Caco-2 (cell line): ENCODE measurements at regions not wholly inside any gene's neighbourhood (a gene's known extent, or its start where the extent isn't known, plus 50 kb on each side); places are given as distances from the start of the nearest gene placed in this dataset.

Experiments used
- BruUV-seq: library from RNA; stranded (reverse); fragments of 400-500 nt; replicated peaks from 2 replicates; lab custom pipeline; 2021; lab: Mats Ljungman, UMichigan
- CTCF ChIA-PET: fragments of 300-600 bp; sonication (Branson Sonifier 250); formaldehyde crosslinking; loops from one replicate; lab custom pipeline; 2022; ENCODE audit warnings: antibody characterized with exemption; lab: Charles Lee
- POLR2A ChIA-PET: fragments of 300-600 bp; sonication (Branson Sonifier 250); formaldehyde crosslinking; loops from one replicate; lab custom pipeline; 2022; ENCODE audit warnings: antibody characterized with exemption; lab: Charles Lee
- DNase-seq, 2 experiments: peaks; one replicate each; pipeline versions ENCODE4 v3.0.0 to v3.0.0-alpha.2; 2020 to 2022
- H3K27me3 ChIP-seq: replicated peaks from 2 replicates; pipeline ENCODE4 v1.6.0; 2011; ENCODE audit warnings: low read length; ENCODE audit not compliant: control insufficient read depth, insufficient read depth
- H3K36me3 ChIP-seq: 2 replicates; pipeline ENCODE4 v1.5.1; 2011; ENCODE audit warnings: low read length; ENCODE audit not compliant: control insufficient read depth, insufficient read depth
- H3K4me1 ChIP-seq: fragments of 250-450 bp; sonication (Bioruptor Pico); 2 replicates; pipeline ENCODE4 v1.5.1; 2020; ENCODE audit warnings: mild to moderate bottlenecking
- H3K4me3 ChIP-seq: 2 replicates; pipeline ENCODE4 v1.5.1; 2011; ENCODE audit warnings: low read depth, mild to moderate bottlenecking, control low read depth, low read length
- H3K9me3 ChIP-seq: fragments of 250-450 bp; sonication (Bioruptor Pico); 2 replicates; pipeline ENCODE4 v1.5.1; 2020; ENCODE audit warnings: mild to moderate bottlenecking, moderate library complexity
- H3K27ac Mint-ChIP-seq: one replicate; pipeline ENCODE4 v1.8.0; 2022; ENCODE audit warnings: mixed read lengths; ENCODE audit not compliant: unreplicated experiment
- H3K27me3 Mint-ChIP-seq: one replicate; pipeline ENCODE4 v1.8.0; 2022; ENCODE audit warnings: mixed read lengths; ENCODE audit not compliant: insufficient read depth, unreplicated experiment
- H3K36me3 Mint-ChIP-seq: one replicate; pipeline ENCODE4 v1.8.0; 2022; ENCODE audit warnings: mild to moderate bottlenecking, mixed read lengths; ENCODE audit not compliant: insufficient read depth, unreplicated experiment
- H3K4me1 Mint-ChIP-seq: one replicate; pipeline ENCODE4 v1.8.0; 2022; ENCODE audit warnings: low read depth, mixed read lengths; ENCODE audit not compliant: unreplicated experiment
- H3K4me3 Mint-ChIP-seq: one replicate; pipeline ENCODE4 v1.8.0; 2022; ENCODE audit warnings: mild to moderate bottlenecking, moderate library complexity, mixed read lengths; ENCODE audit not compliant: unreplicated experiment
- H3K9me3 Mint-ChIP-seq: one replicate; pipeline ENCODE4 v1.8.0; 2022; ENCODE audit warnings: mixed read lengths; ENCODE audit not compliant: unreplicated experiment
- CTCF ChIP-seq, 2 experiments: fragments of 200-600 bp in 1 of 2; IDR thresholded peaks; 1 replicate in 1 of 2; 2 replicates in 1 of 2; pipeline versions ENCODE4 v1.5.1 to v1.8.0; 2011 to 2022; ENCODE audit warnings: antibody characterized with exemption in 1 of 2, control low read depth in 1 of 2, inconsistent platforms in 1 of 2, low read depth in 1 of 2, low read length in 1 of 2, mild to moderate bottlenecking in 1 of 2, moderate library complexity in 1 of 2; ENCODE audit not compliant: insufficient read depth in 1 of 2, severe bottlenecking in 1 of 2, unreplicated experiment in 1 of 2
- intact Hi-C: fragments of 100-400 bp; cut with micrococcal nuclease; formaldehyde crosslinking; loops from one replicate; pipeline ENCODE4 v1.10.0; 2022; ENCODE audit not compliant: unreplicated experiment

- Mint-ChIP-seq H3K4me3 (no peak overlapping the region), H3K27me3 (no peaks in the 10 kb centered on the region), H3K27ac (peak overlapping the region; percentile 42), H3K9me3 (peaks cover 9% of the 10 kb centered on the region), H3K4me1 (peaks cover 37% of the 10 kb centered on the region), H3K36me3 (no peaks in the 10 kb centered on the region)
- CTCF ChIA-PET = interaction anchor here (0.6 kb wide), 1 partner anchor 506 kb away, joined by 3 read pairs; no protein-coding TSS in a partner anchor
- Histone ChIP-seq H3K9me3 (no peaks in the 10 kb centered on the region; the same call in 1 of the 2 replicates), H3K4me1 (peaks cover 32% of the 10 kb centered on the region), H3K4me3 (no peak overlapping the region), H3K36me3 (no peaks in the 10 kb centered on the region), H3K27me3 (no peaks in the 10 kb centered on the region)
- POLR2A ChIA-PET = no interaction called here
- no peak for TF ChIP-seq CTCF (IDR thresholded peaks at IDR 0.05; ENCODE audit: insufficient read depth in 1 of 2, low read depth in 1 of 2, low read length in 1 of 2, severe bottlenecking in 1 of 2, unreplicated experiment in 1 of 2)
- BruUV-seq = no TSS peak
- intact Hi-C loops = no loop called here
- DNase-seq = no peak
These were observed 144.7 kb upstream of the LYZL1 start for GRCh38 chr10:29144126-29144525.

DNA sequence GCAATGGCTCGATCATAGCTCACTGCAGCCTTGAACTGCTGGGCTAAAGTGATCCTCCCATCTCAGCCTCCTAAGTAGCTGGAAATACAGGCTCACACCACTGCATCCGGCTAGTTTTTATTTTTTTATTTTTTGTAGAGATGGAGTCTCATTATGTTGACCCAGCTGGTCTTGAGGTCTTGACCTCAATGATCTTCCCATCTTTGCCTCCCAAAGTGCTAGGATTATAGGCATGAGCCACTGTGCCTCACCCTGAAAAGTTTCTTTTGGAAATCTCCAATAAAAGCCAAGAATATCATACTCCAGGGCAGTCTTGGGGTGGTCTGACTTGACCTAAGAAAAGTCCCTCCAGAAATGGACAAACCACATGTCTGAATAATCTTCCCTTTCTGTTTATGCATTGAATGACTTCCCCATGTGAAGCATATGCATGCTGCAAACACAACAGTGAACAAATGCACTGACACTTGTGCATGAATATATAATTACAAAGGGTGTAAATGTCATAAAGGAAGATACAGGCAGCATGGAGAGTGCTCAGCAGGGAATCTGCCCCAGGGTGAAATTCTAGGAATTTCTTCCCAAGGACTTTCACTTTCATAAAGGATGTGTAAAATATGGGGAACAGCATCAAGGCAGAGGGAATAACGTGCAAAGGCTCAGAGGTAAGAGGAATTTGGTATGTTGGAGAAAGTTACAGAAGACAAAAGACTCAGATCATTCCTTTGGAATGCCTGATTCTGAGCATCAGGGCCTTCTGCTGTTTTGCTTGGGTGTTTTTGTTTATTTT lies 142.4 kb upstream of the LYZL1 start:
- Mint-ChIP-seq H3K4me1 (peaks cover 34% of the 10 kb centered on the region), H3K36me3 (no peaks in the 10 kb centered on the region), H3K9me3 (peaks cover 9% of the 10 kb centered on the region), H3K4me3 (no peak overlapping the region), H3K27me3 (no peaks in the 10 kb centered on the region), H3K27ac (no peak overlapping the region)
- intact Hi-C loops = no loop called here
- Histone ChIP-seq H3K4me3 (no peak overlapping the region), H3K36me3 (no peaks in the 10 kb centered on the region), H3K9me3 (no peaks in the 10 kb centered on the region; the same call in 1 of the 2 replicates), H3K4me1 (peaks cover 16% of the 10 kb centered on the region), H3K27me3 (no peaks in the 10 kb centered on the region)
- no peak for DNase-seq
- no TSS peak for BruUV-seq
- ChIA-PET POLR2A (no interaction called here), CTCF (interaction anchor here (1.0 kb wide), 1 partner anchor 15 kb away, joined by 3 read pairs; no protein-coding TSS in a partner anchor)
- TF ChIP-seq CTCF (IDR thresholded peaks at IDR 0.05; ENCODE audit: insufficient read depth in 1 of 2, low read depth in 1 of 2, low read length in 1 of 2, severe bottlenecking in 1 of 2, unreplicated experiment in 1 of 2) = no peak

DNA sequence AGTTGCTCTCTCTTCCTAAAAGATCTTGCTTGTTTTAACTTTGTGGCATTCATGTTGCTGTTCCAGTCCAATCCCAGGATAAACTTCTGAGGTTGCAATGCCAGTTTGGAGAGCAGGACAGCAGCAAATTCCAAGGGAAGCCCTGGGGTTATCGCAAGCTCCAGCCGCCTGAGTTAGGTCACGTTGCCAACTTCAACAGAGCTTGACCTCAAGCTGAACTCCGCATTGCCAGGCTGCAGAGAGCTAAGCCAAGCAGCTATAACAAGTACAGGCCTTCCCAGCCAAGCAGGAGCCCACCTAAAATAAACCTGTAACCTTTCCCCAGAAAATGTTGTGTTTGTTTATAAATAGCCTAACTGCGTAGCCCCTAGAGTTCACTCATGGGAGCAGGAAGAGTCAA lies 138.9 kb upstream of the LYZL1 start:
- no peaks in the 10 kb centered on the region for H3K36me3 ChIP-seq
- no peaks in the 10 kb centered on the region for H3K9me3 Mint-ChIP-seq
- H3K4me1 Mint-ChIP-seq = peaks cover 4% of the 10 kb centered on the region
- H3K9me3 ChIP-seq = no peaks in the 10 kb centered on the region; the same call in 1 of the 2 replicates
- H3K27me3 ChIP-seq = no peaks in the 10 kb centered on the region
- no peak for TF ChIP-seq CTCF (IDR thresholded peaks at IDR 0.05; ENCODE audit: insufficient read depth in 1 of 2, low read depth in 1 of 2, low read length in 1 of 2, severe bottlenecking in 1 of 2, unreplicated experiment in 1 of 2)
- no peaks in the 10 kb centered on the region for H3K27me3 Mint-ChIP-seq
- no peak overlapping the region for H3K4me3 ChIP-seq
- no peak overlapping the region for H3K4me3 Mint-ChIP-seq
- H3K4me1 ChIP-seq = no peaks in the 10 kb centered on the region
- no peaks in the 10 kb centered on the region for H3K36me3 Mint-ChIP-seq
- no peak for DNase-seq
- intact Hi-C loops = no loop called here
- no TSS peak for BruUV-seq
- POLR2A ChIA-PET = no interaction called here
- no peak overlapping the region for H3K27ac Mint-ChIP-seq
- CTCF ChIA-PET = interaction anchor here (1.3 kb wide), 1 partner anchor 155 kb away, joined by 4 read pairs; no protein-coding TSS in a partner anchor
